ENCODE measurements at regions not wholly inside any gene's neighbourhood (a gene's known extent, or its start where the extent isn't known, plus 50 kb on each side); places are given as distances from the start of the nearest gene placed in this dataset.

GRCh38 chr5:101950019-101950418 lies 346.1 kb downstream of the SLCO4C1 start:
- DNase-seq (ENCODE audit: insufficient read length, low spot score) (no peak), FAIRE-seq (no peak)
- TF ChIP-seq TAF1 (IDR thresholded peaks at IDR 0.05; ENCODE audit: low read depth, low read length), result no peak
- TF ChIP-seq POLR2A (IDR thresholded peaks at IDR 0.05; ENCODE audit: low read depth, low read length), result no peak
- TF ChIP-seq POU2F2 (IDR thresholded peaks at IDR 0.05; ENCODE audit: low read depth, low read length), result no peak
- TF ChIP-seq POLR2AphosphoS5 (IDR thresholded peaks at IDR 0.05; ENCODE audit: low read depth, low read length), result no peak
- no peak for TF ChIP-seq PAX5 (IDR thresholded peaks at IDR 0.05; ENCODE audit: insufficient read depth, low read length, severe bottlenecking)
- TF ChIP-seq SPI1 (IDR thresholded peaks at IDR 0.05; ENCODE audit: low read depth, low read length), result no peak

GRCh38 chr5:101948615-101949014 lies 347.5 kb downstream of the SLCO4C1 start:
- no peak for FAIRE-seq
- TF ChIP-seq SPI1 (IDR thresholded peaks at IDR 0.05; ENCODE audit: low read depth, low read length) (no peak), PAX5 (IDR thresholded peaks at IDR 0.05; ENCODE audit: insufficient read depth, low read length, severe bottlenecking) (no peak), POLR2AphosphoS5 (IDR thresholded peaks at IDR 0.05; ENCODE audit: low read depth, low read length) (no peak), POU2F2 (IDR thresholded peaks at IDR 0.05; ENCODE audit: low read depth, low read length) (no peak), TAF1 (IDR thresholded peaks at IDR 0.05; ENCODE audit: low read depth, low read length) (no peak), POLR2A (IDR thresholded peaks at IDR 0.05; ENCODE audit: low read depth, low read length) (no peak)
- DNase-seq (ENCODE audit: insufficient read length, low spot score), result no peak

GRCh38 chr5:101943784-101944183 lies 352.3 kb downstream of the SLCO4C1 start:
- no peak for FAIRE-seq
- TF ChIP-seq PAX5 (IDR thresholded peaks at IDR 0.05; ENCODE audit: insufficient read depth, low read length, severe bottlenecking) (no peak), POU2F2 (IDR thresholded peaks at IDR 0.05; ENCODE audit: low read depth, low read length) (no peak), SPI1 (IDR thresholded peaks at IDR 0.05; ENCODE audit: low read depth, low read length) (no peak), POLR2AphosphoS5 (IDR thresholded peaks at IDR 0.05; ENCODE audit: low read depth, low read length) (no peak), POLR2A (IDR thresholded peaks at IDR 0.05; ENCODE audit: low read depth, low read length) (no peak), TAF1 (IDR thresholded peaks at IDR 0.05; ENCODE audit: low read depth, low read length) (no peak)
- DNase-seq (ENCODE audit: insufficient read length, low spot score), result no peak

- DNase-seq (ENCODE audit: insufficient read length, low spot score), result peak; percentile 1
- TF ChIP-seq POLR2A (IDR thresholded peaks at IDR 0.05; ENCODE audit: low read depth, low read length) (no peak), SPI1 (IDR thresholded peaks at IDR 0.05; ENCODE audit: low read depth, low read length) (0 out of 2 replicates have a peak, but pooled peaks have one; percentile 18)
- FAIRE-seq, result peak; percentile 52
Measured at GRCh38 chr5:101942321-101942882, 353.7 kb downstream of the SLCO4C1 start.

- FAIRE-seq (no peak), DNase-seq (ENCODE audit: insufficient read length, low spot score) (no peak)
- TF ChIP-seq PAX5 (IDR thresholded peaks at IDR 0.05; ENCODE audit: insufficient read depth, low read length, severe bottlenecking) (no peak), POU2F2 (IDR thresholded peaks at IDR 0.05; ENCODE audit: low read depth, low read length) (no peak), POLR2A (IDR thresholded peaks at IDR 0.05; ENCODE audit: low read depth, low read length) (no peak), TAF1 (IDR thresholded peaks at IDR 0.05; ENCODE audit: low read depth, low read length) (no peak), POLR2AphosphoS5 (IDR thresholded peaks at IDR 0.05; ENCODE audit: low read depth, low read length) (no peak)
Measured at GRCh38 chr5:101937041-101937440, 359.0 kb downstream of the SLCO4C1 start.

GRCh38 chr5:101935086-101935485 lies 361.0 kb downstream of the SLCO4C1 start:
- TF ChIP-seq PAX5 (IDR thresholded peaks at IDR 0.05; ENCODE audit: insufficient read depth, low read length, severe bottlenecking) (no peak), POU2F2 (IDR thresholded peaks at IDR 0.05; ENCODE audit: low read depth, low read length) (no peak), POLR2AphosphoS5 (IDR thresholded peaks at IDR 0.05; ENCODE audit: low read depth, low read length) (no peak), TAF1 (IDR thresholded peaks at IDR 0.05; ENCODE audit: low read depth, low read length) (no peak)
- FAIRE-seq (no peak), DNase-seq (ENCODE audit: insufficient read length, low spot score) (no peak)

- DNase-seq (ENCODE audit: insufficient read length, low spot score) (no peak), FAIRE-seq (no peak)
- TF ChIP-seq POU2F2 (IDR thresholded peaks at IDR 0.05; ENCODE audit: low read depth, low read length) (no peak), TAF1 (IDR thresholded peaks at IDR 0.05; ENCODE audit: low read depth, low read length) (no peak)
Measured at GRCh38 chr5:101932599-101932998, 363.5 kb downstream of the SLCO4C1 start.

GRCh38 chr5:101929628-101930027 lies 366.5 kb downstream of the SLCO4C1 start:
- no peak for TF ChIP-seq PAX5 (IDR thresholded peaks at IDR 0.05; ENCODE audit: insufficient read depth, low read length, severe bottlenecking)
- no peak for TF ChIP-seq TAF1 (IDR thresholded peaks at IDR 0.05; ENCODE audit: low read depth, low read length)
- no peak for TF ChIP-seq POLR2AphosphoS5 (IDR thresholded peaks at IDR 0.05; ENCODE audit: low read depth, low read length)
- no peak for TF ChIP-seq SPI1 (IDR thresholded peaks at IDR 0.05; ENCODE audit: low read depth, low read length)
- DNase-seq (ENCODE audit: insufficient read length, low spot score), result no peak
- FAIRE-seq, result no peak

GRCh38 chr5:101917166-101917565 lies 378.9 kb downstream of the SLCO4C1 start:
- DNase-seq (ENCODE audit: insufficient read length, low spot score) (no peak), FAIRE-seq (no peak)
- TF ChIP-seq POLR2AphosphoS5 (IDR thresholded peaks at IDR 0.05; ENCODE audit: low read depth, low read length) (no peak), POU2F2 (IDR thresholded peaks at IDR 0.05; ENCODE audit: low read depth, low read length) (no peak)

- DNase-seq (ENCODE audit: insufficient read length, low spot score) (no peak), FAIRE-seq (no peak)
- TF ChIP-seq TAF1 (IDR thresholded peaks at IDR 0.05; ENCODE audit: low read depth, low read length), result no peak
- no peak for TF ChIP-seq POLR2A (IDR thresholded peaks at IDR 0.05; ENCODE audit: low read depth, low read length)
- TF ChIP-seq POU2F2 (IDR thresholded peaks at IDR 0.05; ENCODE audit: low read depth, low read length), result no peak
- no peak for TF ChIP-seq POLR2AphosphoS5 (IDR thresholded peaks at IDR 0.05; ENCODE audit: low read depth, low read length)
- no peak for TF ChIP-seq PAX5 (IDR thresholded peaks at IDR 0.05; ENCODE audit: insufficient read depth, low read length, severe bottlenecking)
- TF ChIP-seq SPI1 (IDR thresholded peaks at IDR 0.05; ENCODE audit: low read depth, low read length), result no peak
Measured at GRCh38 chr5:101915554-101915953, 380.5 kb downstream of the SLCO4C1 start.

- no peak for TF ChIP-seq SPI1 (IDR thresholded peaks at IDR 0.05; ENCODE audit: low read depth, low read length)
- TF ChIP-seq POLR2A (IDR thresholded peaks at IDR 0.05; ENCODE audit: low read depth, low read length), result no peak
- no peak for TF ChIP-seq TAF1 (IDR thresholded peaks at IDR 0.05; ENCODE audit: low read depth, low read length)
- no peak for TF ChIP-seq POLR2AphosphoS5 (IDR thresholded peaks at IDR 0.05; ENCODE audit: low read depth, low read length)
- TF ChIP-seq POU2F2 (IDR thresholded peaks at IDR 0.05; ENCODE audit: low read depth, low read length), result no peak
- TF ChIP-seq PAX5 (IDR thresholded peaks at IDR 0.05; ENCODE audit: insufficient read depth, low read length, severe bottlenecking), result no peak
- no peak for FAIRE-seq
- no peak for DNase-seq (ENCODE audit: insufficient read length, low spot score)
Measured at GRCh38 chr5:101904736-101905135, 391.3 kb downstream of the SLCO4C1 start.
